H1 (cell line): ENCODE measurements at regions not wholly inside any gene's neighbourhood (a gene's known extent, or its start where the extent isn't known, plus 50 kb on each side); places are given as distances from the start of the nearest gene placed in this dataset.

Experiments
- TF ChIP-seq, protein P1 (sequence below): fragments of 300-600 bp; sonication (generic); IDR thresholded peaks from 2 replicates; pipeline ENCODE4 v1.7.1; 2012; ENCODE audit warnings: low read length, moderate library complexity, mild to moderate bottlenecking, inconsistent platforms; ENCODE audit not compliant: insufficient replicate concordance

- TF ChIP-seq, protein P1, sequence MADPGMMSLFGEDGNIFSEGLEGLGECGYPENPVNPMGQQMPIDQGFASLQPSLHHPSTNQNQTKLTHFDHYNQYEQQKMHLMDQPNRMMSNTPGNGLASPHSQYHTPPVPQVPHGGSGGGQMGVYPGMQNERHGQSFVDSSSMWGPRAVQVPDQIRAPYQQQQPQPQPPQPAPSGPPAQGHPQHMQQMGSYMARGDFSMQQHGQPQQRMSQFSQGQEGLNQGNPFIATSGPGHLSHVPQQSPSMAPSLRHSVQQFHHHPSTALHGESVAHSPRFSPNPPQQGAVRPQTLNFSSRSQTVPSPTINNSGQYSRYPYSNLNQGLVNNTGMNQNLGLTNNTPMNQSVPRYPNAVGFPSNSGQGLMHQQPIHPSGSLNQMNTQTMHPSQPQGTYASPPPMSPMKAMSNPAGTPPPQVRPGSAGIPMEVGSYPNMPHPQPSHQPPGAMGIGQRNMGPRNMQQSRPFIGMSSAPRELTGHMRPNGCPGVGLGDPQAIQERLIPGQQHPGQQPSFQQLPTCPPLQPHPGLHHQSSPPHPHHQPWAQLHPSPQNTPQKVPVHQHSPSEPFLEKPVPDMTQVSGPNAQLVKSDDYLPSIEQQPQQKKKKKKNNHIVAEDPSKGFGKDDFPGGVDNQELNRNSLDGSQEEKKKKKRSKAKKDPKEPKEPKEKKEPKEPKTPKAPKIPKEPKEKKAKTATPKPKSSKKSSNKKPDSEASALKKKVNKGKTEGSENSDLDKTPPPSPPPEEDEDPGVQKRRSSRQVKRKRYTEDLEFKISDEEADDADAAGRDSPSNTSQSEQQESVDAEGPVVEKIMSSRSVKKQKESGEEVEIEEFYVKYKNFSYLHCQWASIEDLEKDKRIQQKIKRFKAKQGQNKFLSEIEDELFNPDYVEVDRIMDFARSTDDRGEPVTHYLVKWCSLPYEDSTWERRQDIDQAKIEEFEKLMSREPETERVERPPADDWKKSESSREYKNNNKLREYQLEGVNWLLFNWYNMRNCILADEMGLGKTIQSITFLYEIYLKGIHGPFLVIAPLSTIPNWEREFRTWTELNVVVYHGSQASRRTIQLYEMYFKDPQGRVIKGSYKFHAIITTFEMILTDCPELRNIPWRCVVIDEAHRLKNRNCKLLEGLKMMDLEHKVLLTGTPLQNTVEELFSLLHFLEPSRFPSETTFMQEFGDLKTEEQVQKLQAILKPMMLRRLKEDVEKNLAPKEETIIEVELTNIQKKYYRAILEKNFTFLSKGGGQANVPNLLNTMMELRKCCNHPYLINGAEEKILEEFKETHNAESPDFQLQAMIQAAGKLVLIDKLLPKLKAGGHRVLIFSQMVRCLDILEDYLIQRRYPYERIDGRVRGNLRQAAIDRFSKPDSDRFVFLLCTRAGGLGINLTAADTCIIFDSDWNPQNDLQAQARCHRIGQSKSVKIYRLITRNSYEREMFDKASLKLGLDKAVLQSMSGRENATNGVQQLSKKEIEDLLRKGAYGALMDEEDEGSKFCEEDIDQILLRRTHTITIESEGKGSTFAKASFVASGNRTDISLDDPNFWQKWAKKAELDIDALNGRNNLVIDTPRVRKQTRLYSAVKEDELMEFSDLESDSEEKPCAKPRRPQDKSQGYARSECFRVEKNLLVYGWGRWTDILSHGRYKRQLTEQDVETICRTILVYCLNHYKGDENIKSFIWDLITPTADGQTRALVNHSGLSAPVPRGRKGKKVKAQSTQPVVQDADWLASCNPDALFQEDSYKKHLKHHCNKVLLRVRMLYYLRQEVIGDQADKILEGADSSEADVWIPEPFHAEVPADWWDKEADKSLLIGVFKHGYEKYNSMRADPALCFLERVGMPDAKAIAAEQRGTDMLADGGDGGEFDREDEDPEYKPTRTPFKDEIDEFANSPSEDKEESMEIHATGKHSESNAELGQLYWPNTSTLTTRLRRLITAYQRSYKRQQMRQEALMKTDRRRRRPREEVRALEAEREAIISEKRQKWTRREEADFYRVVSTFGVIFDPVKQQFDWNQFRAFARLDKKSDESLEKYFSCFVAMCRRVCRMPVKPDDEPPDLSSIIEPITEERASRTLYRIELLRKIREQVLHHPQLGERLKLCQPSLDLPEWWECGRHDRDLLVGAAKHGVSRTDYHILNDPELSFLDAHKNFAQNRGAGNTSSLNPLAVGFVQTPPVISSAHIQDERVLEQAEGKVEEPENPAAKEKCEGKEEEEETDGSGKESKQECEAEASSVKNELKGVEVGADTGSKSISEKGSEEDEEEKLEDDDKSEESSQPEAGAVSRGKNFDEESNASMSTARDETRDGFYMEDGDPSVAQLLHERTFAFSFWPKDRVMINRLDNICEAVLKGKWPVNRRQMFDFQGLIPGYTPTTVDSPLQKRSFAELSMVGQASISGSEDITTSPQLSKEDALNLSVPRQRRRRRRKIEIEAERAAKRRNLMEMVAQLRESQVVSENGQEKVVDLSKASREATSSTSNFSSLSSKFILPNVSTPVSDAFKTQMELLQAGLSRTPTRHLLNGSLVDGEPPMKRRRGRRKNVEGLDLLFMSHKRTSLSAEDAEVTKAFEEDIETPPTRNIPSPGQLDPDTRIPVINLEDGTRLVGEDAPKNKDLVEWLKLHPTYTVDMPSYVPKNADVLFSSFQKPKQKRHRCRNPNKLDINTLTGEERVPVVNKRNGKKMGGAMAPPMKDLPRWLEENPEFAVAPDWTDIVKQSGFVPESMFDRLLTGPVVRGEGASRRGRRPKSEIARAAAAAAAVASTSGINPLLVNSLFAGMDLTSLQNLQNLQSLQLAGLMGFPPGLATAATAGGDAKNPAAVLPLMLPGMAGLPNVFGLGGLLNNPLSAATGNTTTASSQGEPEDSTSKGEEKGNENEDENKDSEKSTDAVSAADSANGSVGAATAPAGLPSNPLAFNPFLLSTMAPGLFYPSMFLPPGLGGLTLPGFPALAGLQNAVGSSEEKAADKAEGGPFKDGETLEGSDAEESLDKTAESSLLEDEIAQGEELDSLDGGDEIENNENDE: no peak
- TF ChIP-seq, all 59 proteins: peak for 0
Measured at GRCh38 chr14:79924551-79924950, 286.8 kb downstream of the DIO2 start (continued).
